OCI-LY3 (cell line): ENCODE measurements at regions not wholly inside any gene's neighbourhood (a gene's known extent, or its start where the extent isn't known, plus 50 kb on each side); places are given as distances from the start of the nearest gene placed in this dataset.

Source experiments
- CTCF ChIP-seq: fragments of 200-600, 300-600 bp; sonication (generic); IDR thresholded peaks from 2 replicates; pipeline ENCODE4 v1.5.1; 2014; ENCODE audit warnings: antibody characterized with exemption, low read length, low read depth
- EZH2phosphoT487 ChIP-seq: fragments of 200-600 bp; shearing (Covaris generic); IDR thresholded peaks from 2 replicates; pipeline ENCODE4 v1.6.1; 2018; ENCODE audit warnings: antibody characterized with exemption, mixed run types, low read depth

- TF ChIP-seq CTCF = no peak
- no peak for TF ChIP-seq EZH2phosphoT487
Measured at GRCh38 chr5:87101321-87101720, 166.4 kb upstream of the RASA1 start.
